CD8-positive, alpha-beta memory T cell (primary cell): ENCODE measurements at regions not wholly inside any gene's neighbourhood (a gene's known extent, or its start where the extent isn't known, plus 50 kb on each side); places are given as distances from the start of the nearest gene placed in this dataset.

ENCODE experiments used
- CTCF ChIA-PET: fragments of 350-600 bp; sonication (Branson Sonifier 250); formaldehyde crosslinking; loops from one replicate; lab custom pipeline; 2021; ENCODE audit warnings: antibody characterized with exemption; lab: Charles Lee
- POLR2A ChIA-PET: fragments of 350-600 bp; sonication (Branson Sonifier 250); formaldehyde crosslinking; loops from one replicate; lab custom pipeline; 2021; ENCODE audit warnings: antibody characterized with exemption; lab: Charles Lee
- DNase-seq, 5 donors: peaks; one replicate each; pipeline versions ENCODE4 v3.0.0 to v3.0.0-alpha.2; 2020 to 2022; ENCODE audit warnings: mixed read lengths in 1 of 5
- H3K27ac ChIP-seq: one replicate; pipeline ENCODE4 v1.7.0; 2013; ENCODE audit warnings: low read depth, mild to moderate bottlenecking, low read length, moderate library complexity
- H3K27me3 ChIP-seq: 2 replicates; pipeline ENCODE4 v1.7.0; 2013; ENCODE audit warnings: low read length, mild to moderate bottlenecking; ENCODE audit not compliant: insufficient read depth, poor library complexity, severe bottlenecking
- H3K36me3 ChIP-seq: 2 replicates; pipeline ENCODE4 v1.7.0; 2013; ENCODE audit warnings: mild to moderate bottlenecking, low read length, moderate library complexity; ENCODE audit not compliant: insufficient read depth
- H3K4me1 ChIP-seq: 2 replicates; pipeline ENCODE4 v1.7.0; 2013; ENCODE audit warnings: mild to moderate bottlenecking, low read length, moderate library complexity; ENCODE audit not compliant: insufficient read depth
- H3K4me3 ChIP-seq: 2 replicates; pipeline ENCODE4 v1.7.0; 2013; ENCODE audit warnings: mild to moderate bottlenecking, low read length
- H3K9me3 ChIP-seq: 2 replicates; pipeline ENCODE4 v1.7.0; 2013; ENCODE audit warnings: mild to moderate bottlenecking, low read length
- H3K27ac Mint-ChIP-seq, 8 donors: one replicate each; pipeline ENCODE4 v1.8.0; 2020 to 2021; ENCODE audit warnings: mixed read lengths in 8 of 8, mild to moderate bottlenecking in 6 of 8, inconsistent platforms in 3 of 8, moderate library complexity in 3 of 8
- H3K27me3 Mint-ChIP-seq, 2 donors: one replicate each; pipeline ENCODE4 v1.8.0; 2020 to 2021; ENCODE audit warnings: mixed read lengths in 2 of 2, mild to moderate bottlenecking in 1 of 2, moderate library complexity in 1 of 2
- H3K36me3 Mint-ChIP-seq, 3 donors: one replicate each; pipeline ENCODE4 v1.8.0; 2020 to 2021; ENCODE audit warnings: mixed read lengths in 3 of 3, inconsistent platforms in 1 of 3, mild to moderate bottlenecking in 1 of 3
- H3K4me1 Mint-ChIP-seq, 3 donors: one replicate each; pipeline ENCODE4 v1.8.0; 2020 to 2021; ENCODE audit warnings: mixed read lengths in 3 of 3, inconsistent platforms in 1 of 3, mild to moderate bottlenecking in 1 of 3
- H3K4me3 Mint-ChIP-seq, 7 donors: one replicate each; pipeline ENCODE4 v1.8.0; 2020 to 2021; ENCODE audit warnings: mixed read lengths in 7 of 7, mild to moderate bottlenecking in 6 of 7, moderate library complexity in 4 of 7, inconsistent platforms in 2 of 7
- H3K9me3 Mint-ChIP-seq, 5 donors: one replicate each; pipeline ENCODE4 v1.8.0; 2020 to 2022; ENCODE audit warnings: mixed read lengths in 5 of 5, mild to moderate bottlenecking in 3 of 5, moderate library complexity in 2 of 5, inconsistent platforms in 1 of 5

DNA sequence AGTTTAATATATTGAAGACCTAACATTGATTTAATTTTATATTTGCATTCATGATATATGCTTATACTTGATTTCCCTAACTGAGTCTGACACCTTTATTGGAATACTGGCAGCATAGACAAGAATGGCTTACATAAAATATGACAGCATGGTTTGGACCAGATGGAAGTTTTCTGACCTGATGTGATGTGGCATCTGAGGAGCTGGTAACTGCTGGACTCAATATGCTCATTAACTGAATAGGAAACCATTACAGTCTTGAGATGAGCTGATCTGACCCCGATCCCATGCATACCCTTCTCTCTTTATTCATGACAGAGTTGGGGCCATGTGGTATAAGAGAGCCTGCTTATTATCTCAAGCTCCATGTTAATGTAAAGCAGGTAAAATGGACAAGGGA, 604.8 kb upstream of the SEL1L start:
- Mint-ChIP-seq H3K4me3 (no peak overlapping the region), H3K9me3 (peaks cover 2 to 41% (median 13%) of the 10 kb centered on the region in 5 donors), H3K27me3 (no peaks in the 10 kb centered on the region), H3K27ac (no peak overlapping the region), H3K4me1 (no peaks in the 10 kb centered on the region), H3K36me3 (no peaks in the 10 kb centered on the region)
- no peaks in the 10 kb centered on the region for H3K36me3 ChIP-seq
- POLR2A ChIA-PET = no interaction called here
- no peak overlapping the region for H3K4me3 ChIP-seq
- H3K9me3 ChIP-seq = no peaks in the 10 kb centered on the region
- H3K27me3 ChIP-seq = no peaks in the 10 kb centered on the region
- no peak for DNase-seq
- H3K4me1 ChIP-seq = no peaks in the 10 kb centered on the region
- no peak overlapping the region for H3K27ac ChIP-seq
- CTCF ChIA-PET = no interaction called here

DNA sequence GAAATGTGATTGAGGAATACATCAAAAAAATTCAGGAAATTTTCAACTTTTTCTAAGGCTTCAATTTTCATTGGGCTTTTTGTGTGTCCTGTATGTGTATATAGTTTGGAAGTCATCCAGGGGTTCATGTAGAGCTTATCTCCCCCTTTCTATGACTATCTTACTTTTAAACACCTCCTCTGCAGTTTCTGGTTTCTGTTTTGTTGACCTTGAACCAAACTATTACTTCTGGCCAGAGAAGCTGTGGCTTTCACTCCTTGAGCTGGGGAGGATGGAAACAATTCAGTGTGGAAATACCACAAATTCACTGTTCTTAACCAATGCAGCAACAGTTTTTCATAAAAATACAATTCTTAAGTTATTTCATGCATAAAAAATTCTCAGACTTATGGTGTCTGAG, 613.2 kb upstream of the SEL1L start:
- no peaks in the 10 kb centered on the region for H3K36me3 ChIP-seq
- ChIA-PET CTCF (no interaction called here), POLR2A (no interaction called here)
- H3K27ac ChIP-seq = no peak overlapping the region
- H3K9me3 ChIP-seq = no peaks in the 10 kb centered on the region
- no peaks in the 10 kb centered on the region for H3K4me1 Mint-ChIP-seq
- peaks cover 3 to 36% (median 5%) of the 10 kb centered on the region in 5 donors for H3K9me3 Mint-ChIP-seq
- H3K4me3 Mint-ChIP-seq = no peak overlapping the region
- no peaks in the 10 kb centered on the region for H3K27me3 Mint-ChIP-seq
- H3K4me3 ChIP-seq = no peak overlapping the region
- H3K4me1 ChIP-seq = no peaks in the 10 kb centered on the region
- DNase-seq = no peak
- H3K27ac Mint-ChIP-seq = no peak overlapping the region
- H3K27me3 ChIP-seq = no peaks in the 10 kb centered on the region
- H3K36me3 Mint-ChIP-seq = no peaks in the 10 kb centered on the region

GRCh38 chr14:82153689-82154088, 620.0 kb upstream of the SEL1L start:
- peak overlapping the region in 1 of 8 donors; percentile 23 for H3K27ac Mint-ChIP-seq
- H3K27me3 Mint-ChIP-seq = no peaks in the 10 kb centered on the region
- CTCF ChIA-PET = no interaction called here
- no peaks in the 10 kb centered on the region for H3K36me3 Mint-ChIP-seq
- POLR2A ChIA-PET = no interaction called here
- no peaks in the 10 kb centered on the region for H3K4me1 Mint-ChIP-seq
- H3K27ac ChIP-seq = no peak overlapping the region
- DNase-seq = no peak
- no peaks in the 10 kb centered on the region for H3K4me1 ChIP-seq
- H3K9me3 Mint-ChIP-seq = peaks cover 0 to 30% (median 4%) of the 10 kb centered on the region in 5 donors
- H3K9me3 ChIP-seq = no peaks in the 10 kb centered on the region
- no peaks in the 10 kb centered on the region for H3K36me3 ChIP-seq
- no peaks in the 10 kb centered on the region for H3K27me3 ChIP-seq
- H3K4me3 Mint-ChIP-seq = no peak overlapping the region
- no peak overlapping the region for H3K4me3 ChIP-seq

DNA sequence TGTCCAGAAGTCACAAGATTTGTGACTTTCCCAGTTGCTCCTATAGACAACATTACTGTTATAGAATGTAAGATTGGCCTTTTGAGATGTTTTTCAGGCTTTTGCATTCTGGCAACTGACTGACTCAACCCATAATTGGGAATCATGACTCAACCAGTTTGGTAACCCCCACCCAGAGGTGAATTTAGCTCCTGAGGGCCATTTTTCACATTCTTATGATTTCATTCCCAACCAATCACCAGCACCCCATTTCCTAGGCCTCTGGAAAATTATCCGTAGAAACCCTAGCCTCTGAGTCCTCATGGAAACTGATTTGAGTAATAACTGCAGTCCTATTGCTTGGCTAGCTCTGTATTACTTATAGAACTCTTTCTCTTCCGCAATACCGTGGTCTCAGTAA, 626.0 kb upstream of the SEL1L start:
- POLR2A ChIA-PET = no interaction called here

GRCh38 chr14:82180139-82180538, 646.5 kb upstream of the SEL1L start:
- POLR2A ChIA-PET = no interaction called here
- CTCF ChIA-PET = no interaction called here
- H3K4me1 ChIP-seq = no peaks in the 10 kb centered on the region
- no peaks in the 10 kb centered on the region for H3K27me3 ChIP-seq
- no peak overlapping the region for H3K4me3 Mint-ChIP-seq
- H3K4me1 Mint-ChIP-seq = no peaks in the 10 kb centered on the region
- H3K9me3 Mint-ChIP-seq = peaks cover 7 to 45% (median 8%) of the 10 kb centered on the region in 5 donors
- H3K27me3 Mint-ChIP-seq = no peaks in the 10 kb centered on the region
- no peaks in the 10 kb centered on the region for H3K36me3 Mint-ChIP-seq
- H3K9me3 ChIP-seq = no peaks in the 10 kb centered on the region
- DNase-seq = no peak
- no peak overlapping the region for H3K4me3 ChIP-seq
- no peaks in the 10 kb centered on the region for H3K36me3 ChIP-seq
- H3K27ac ChIP-seq = no peak overlapping the region
- H3K27ac Mint-ChIP-seq = no peak overlapping the region

More for the DNA sequence above, 626.0 kb upstream of the SEL1L start:
- Mint-ChIP-seq H3K4me3 (no peak overlapping the region), H3K36me3 (no peaks in the 10 kb centered on the region), H3K9me3 (peaks cover 3 to 30% (median 14%) of the 10 kb centered on the region in 5 donors), H3K27me3 (no peaks in the 10 kb centered on the region), H3K4me1 (no peaks in the 10 kb centered on the region), H3K27ac (no peak overlapping the region)
- no peak for DNase-seq
- no peak overlapping the region for H3K4me3 ChIP-seq
- H3K36me3 ChIP-seq = no peaks in the 10 kb centered on the region
- H3K27me3 ChIP-seq = no peaks in the 10 kb centered on the region
- CTCF ChIA-PET = no interaction called here
- H3K27ac ChIP-seq = no peak overlapping the region
- no peaks in the 10 kb centered on the region for H3K4me1 ChIP-seq
- no peaks in the 10 kb centered on the region for H3K9me3 ChIP-seq

- DNase-seq = no peak
- Mint-ChIP-seq H3K9me3 (peaks cover 5 to 47% (median 12%) of the 10 kb centered on the region in 5 donors), H3K36me3 (no peaks in the 10 kb centered on the region), H3K4me3 (no peak overlapping the region), H3K27me3 (no peaks in the 10 kb centered on the region), H3K4me1 (no peaks in the 10 kb centered on the region), H3K27ac (no peak overlapping the region)
- Histone ChIP-seq H3K36me3 (no peaks in the 10 kb centered on the region), H3K4me3 (no peak overlapping the region), H3K27me3 (no peaks in the 10 kb centered on the region), H3K27ac (no peak overlapping the region), H3K4me1 (no peaks in the 10 kb centered on the region), H3K9me3 (no peaks in the 10 kb centered on the region)
- ChIA-PET POLR2A (no interaction called here), CTCF (no interaction called here)
Measured at GRCh38 chr14:82182646-82183045, 649.0 kb upstream of the SEL1L start.

DNA sequence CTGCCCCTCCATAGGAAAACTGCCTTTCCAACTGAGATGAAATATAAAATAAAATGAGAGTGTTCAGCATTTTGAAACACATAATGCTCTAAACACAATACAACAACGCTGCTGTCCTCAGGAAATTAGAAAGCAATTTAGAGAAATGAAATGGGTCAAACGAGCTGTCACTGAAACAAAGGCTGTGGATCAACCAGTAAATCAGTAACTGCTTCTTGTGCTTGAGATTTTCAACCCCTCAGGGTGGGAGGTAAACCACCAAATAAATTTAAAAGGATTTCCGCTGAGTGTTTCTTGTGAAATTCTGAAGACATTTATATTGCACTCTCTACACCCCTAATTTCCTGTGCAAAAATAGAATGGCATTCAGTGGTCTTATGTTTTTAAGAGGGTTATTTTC, 657.1 kb upstream of the SEL1L start:
- no peaks in the 10 kb centered on the region for H3K4me1 ChIP-seq
- no peaks in the 10 kb centered on the region for H3K9me3 ChIP-seq
- DNase-seq = no peak
- ChIA-PET CTCF (no interaction called here), POLR2A (no interaction called here)
- no peak overlapping the region for H3K27ac ChIP-seq
- no peaks in the 10 kb centered on the region for H3K36me3 ChIP-seq
- Mint-ChIP-seq H3K27ac (no peak overlapping the region), H3K27me3 (no peaks in the 10 kb centered on the region), H3K4me1 (no peaks in the 10 kb centered on the region), H3K36me3 (no peaks in the 10 kb centered on the region), H3K4me3 (no peak overlapping the region), H3K9me3 (peaks cover 3 to 23% (median 7%) of the 10 kb centered on the region in 5 donors)
- H3K4me3 ChIP-seq = no peak overlapping the region
- H3K27me3 ChIP-seq = no peaks in the 10 kb centered on the region

DNA sequence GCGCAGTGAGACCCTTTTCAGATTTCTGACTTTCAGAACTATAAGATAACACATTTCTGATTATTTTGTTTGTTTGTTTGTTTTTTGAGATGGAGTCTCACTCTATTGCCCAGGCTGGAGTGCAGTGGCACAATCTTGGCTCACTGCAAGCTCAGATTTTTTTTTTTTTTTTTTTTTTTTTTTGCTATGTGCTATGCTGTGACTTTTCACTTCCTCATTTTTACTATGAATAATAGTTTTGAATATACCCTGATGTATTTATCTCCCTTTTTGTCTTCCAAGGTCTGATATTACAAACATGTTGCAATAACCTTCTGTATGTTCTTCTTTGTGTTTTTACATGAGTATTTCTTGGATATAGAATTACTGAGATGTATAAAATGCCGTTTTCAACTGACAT, 658.7 kb upstream of the SEL1L start:
- Mint-ChIP-seq H3K27me3 (no peaks in the 10 kb centered on the region), H3K4me3 (no peak overlapping the region), H3K4me1 (no peaks in the 10 kb centered on the region), H3K36me3 (no peaks in the 10 kb centered on the region), H3K27ac (no peak overlapping the region), H3K9me3 (peaks cover 2 to 16% (median 9%) of the 10 kb centered on the region in 5 donors)
- Histone ChIP-seq H3K4me3 (no peak overlapping the region), H3K36me3 (no peaks in the 10 kb centered on the region), H3K9me3 (no peaks in the 10 kb centered on the region), H3K27me3 (no peaks in the 10 kb centered on the region), H3K27ac (no peak overlapping the region), H3K4me1 (no peaks in the 10 kb centered on the region)
- no peak for DNase-seq
- ChIA-PET POLR2A (no interaction called here), CTCF (no interaction called here)

- CTCF ChIA-PET = no interaction called here
- H3K4me3 Mint-ChIP-seq = no peak overlapping the region
- H3K9me3 Mint-ChIP-seq = peaks cover 2 to 22% (median 21%) of the 10 kb centered on the region in 5 donors
Measured at GRCh38 chr14:82223276-82223675, 689.6 kb upstream of the SEL1L start.

More at GRCh38 chr14:82223276-82223675, 689.6 kb upstream of the SEL1L start:
- no peaks in the 10 kb centered on the region for H3K4me1 Mint-ChIP-seq
- POLR2A ChIA-PET = no interaction called here
- Histone ChIP-seq H3K9me3 (no peaks in the 10 kb centered on the region), H3K36me3 (no peaks in the 10 kb centered on the region), H3K4me1 (no peaks in the 10 kb centered on the region), H3K4me3 (no peak overlapping the region), H3K27ac (no peak overlapping the region), H3K27me3 (no peaks in the 10 kb centered on the region)
- H3K27ac Mint-ChIP-seq = no peak overlapping the region
- H3K36me3 Mint-ChIP-seq = no peaks in the 10 kb centered on the region
- no peak for DNase-seq
- no peaks in the 10 kb centered on the region for H3K27me3 Mint-ChIP-seq
